ENCODE measurements at regions not wholly inside any gene's neighbourhood (a gene's known extent, or its start where the extent isn't known, plus 50 kb on each side); places are given as distances from the start of the nearest gene placed in this dataset.

DNA sequence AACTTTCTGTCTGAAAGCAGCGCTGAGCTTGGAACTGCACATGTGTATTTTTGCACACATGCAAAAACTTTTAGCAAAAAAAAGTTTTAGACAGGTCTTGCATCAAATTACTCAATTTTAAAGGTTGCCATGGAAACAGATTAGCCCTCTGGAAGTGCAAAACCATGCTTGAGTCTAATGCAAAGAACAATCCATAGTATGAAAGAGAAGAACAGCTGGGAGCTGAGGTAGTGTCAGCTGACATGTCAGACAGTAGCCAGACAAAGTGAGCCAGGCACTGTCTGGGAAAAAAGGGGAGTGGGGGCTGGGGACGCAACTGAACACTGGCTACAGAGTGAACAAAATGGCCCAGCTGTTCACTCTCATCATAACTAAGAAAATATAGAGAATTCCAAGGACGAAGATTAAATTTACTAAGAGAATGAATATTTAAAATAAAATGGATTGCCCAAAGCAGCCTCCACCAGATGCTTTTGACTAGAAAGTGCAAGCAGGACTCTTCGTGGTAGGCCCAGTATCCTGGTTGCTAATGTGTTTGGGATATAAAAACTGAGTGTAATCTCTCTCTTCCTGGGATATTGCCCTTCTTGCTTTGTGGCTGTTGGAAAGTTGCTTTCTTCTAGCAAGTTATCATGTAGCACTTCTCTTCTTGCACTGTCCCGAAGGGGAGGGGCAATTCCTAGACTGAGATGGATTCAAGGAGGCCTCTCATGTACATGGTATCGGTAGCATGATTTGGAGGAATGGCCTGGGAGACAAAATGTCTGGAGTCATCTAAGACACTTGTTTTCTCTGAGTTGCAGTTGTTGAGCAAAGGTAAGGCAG lies 434.1 kb upstream of the FAT3 start:
- H3K4me3 ChIP-seq: no peak overlapping the region
- no peaks in the 10 kb centered on the region for H3K27me3 ChIP-seq
- H3K4me1 ChIP-seq: peaks cover 0 to 11% (median 10%) of the 10 kb centered on the region in 4 donors
- H3K27ac ChIP-seq (replicated peaks in 1 of 4): no peak overlapping the region
- no peaks in the 10 kb centered on the region for H3K9me3 ChIP-seq
- TF ChIP-seq POLR2AphosphoS5 (IDR thresholded peaks at IDR 0.05): no peak
- no peak for TF ChIP-seq EP300 (IDR thresholded peaks at IDR 0.05)
- TF ChIP-seq, protein P1, sequence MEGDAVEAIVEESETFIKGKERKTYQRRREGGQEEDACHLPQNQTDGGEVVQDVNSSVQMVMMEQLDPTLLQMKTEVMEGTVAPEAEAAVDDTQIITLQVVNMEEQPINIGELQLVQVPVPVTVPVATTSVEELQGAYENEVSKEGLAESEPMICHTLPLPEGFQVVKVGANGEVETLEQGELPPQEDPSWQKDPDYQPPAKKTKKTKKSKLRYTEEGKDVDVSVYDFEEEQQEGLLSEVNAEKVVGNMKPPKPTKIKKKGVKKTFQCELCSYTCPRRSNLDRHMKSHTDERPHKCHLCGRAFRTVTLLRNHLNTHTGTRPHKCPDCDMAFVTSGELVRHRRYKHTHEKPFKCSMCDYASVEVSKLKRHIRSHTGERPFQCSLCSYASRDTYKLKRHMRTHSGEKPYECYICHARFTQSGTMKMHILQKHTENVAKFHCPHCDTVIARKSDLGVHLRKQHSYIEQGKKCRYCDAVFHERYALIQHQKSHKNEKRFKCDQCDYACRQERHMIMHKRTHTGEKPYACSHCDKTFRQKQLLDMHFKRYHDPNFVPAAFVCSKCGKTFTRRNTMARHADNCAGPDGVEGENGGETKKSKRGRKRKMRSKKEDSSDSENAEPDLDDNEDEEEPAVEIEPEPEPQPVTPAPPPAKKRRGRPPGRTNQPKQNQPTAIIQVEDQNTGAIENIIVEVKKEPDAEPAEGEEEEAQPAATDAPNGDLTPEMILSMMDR (IDR thresholded peaks at IDR 0.05): no peak
- no peak for TF ChIP-seq POLR2A (IDR thresholded peaks at IDR 0.05; ENCODE audit: low read depth)
- DNase-seq (ENCODE audit: extremely low spot score): no peak
- 72% methylated on average over 6 of the region's 6 CpGs for whole genome bisulfite sequencing
- no peaks in the 10 kb centered on the region for H3K36me3 ChIP-seq
- intact Hi-C loops (cut with DNase I): no loop called here

DNA sequence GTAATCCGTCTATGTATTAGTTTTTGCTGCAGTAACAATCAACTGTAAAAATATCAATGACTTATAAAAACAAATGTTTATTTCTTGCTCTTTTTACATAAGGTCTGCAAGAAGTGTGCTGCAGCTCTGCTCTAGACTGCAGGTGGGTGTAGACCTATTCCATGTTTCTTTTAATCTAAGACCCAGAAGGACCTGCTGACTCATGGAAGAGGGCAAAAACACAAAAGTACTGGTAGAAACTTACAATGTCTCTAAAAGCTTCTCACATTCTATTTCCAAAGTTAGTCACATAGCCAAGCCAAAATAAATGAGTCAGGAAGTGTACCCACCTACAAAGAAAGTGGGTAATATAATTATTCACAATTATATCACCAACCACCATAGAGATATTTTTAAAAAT lies 435.9 kb upstream of the FAT3 start:
- Histone ChIP-seq H3K36me3 (no peaks in the 10 kb centered on the region), H3K27me3 (no peaks in the 10 kb centered on the region), H3K4me3 (no peak overlapping the region), H3K9me3 (no peaks in the 10 kb centered on the region), H3K27ac (replicated peaks in 1 of 4) (no peak overlapping the region), H3K4me1 (no peaks in the 10 kb centered on the region)
- no peak for DNase-seq (ENCODE audit: extremely low spot score)
- 91% methylated on average over 1 of the region's 1 CpG for WGBS
- intact Hi-C loops (cut with DNase I): no loop called here
- TF ChIP-seq POLR2A (IDR thresholded peaks at IDR 0.05; ENCODE audit: low read depth) (no peak), EP300 (IDR thresholded peaks at IDR 0.05) (no peak), POLR2AphosphoS5 (IDR thresholded peaks at IDR 0.05) (no peak)
- TF ChIP-seq, protein P1 (IDR thresholded peaks at IDR 0.05): no peak

DNA sequence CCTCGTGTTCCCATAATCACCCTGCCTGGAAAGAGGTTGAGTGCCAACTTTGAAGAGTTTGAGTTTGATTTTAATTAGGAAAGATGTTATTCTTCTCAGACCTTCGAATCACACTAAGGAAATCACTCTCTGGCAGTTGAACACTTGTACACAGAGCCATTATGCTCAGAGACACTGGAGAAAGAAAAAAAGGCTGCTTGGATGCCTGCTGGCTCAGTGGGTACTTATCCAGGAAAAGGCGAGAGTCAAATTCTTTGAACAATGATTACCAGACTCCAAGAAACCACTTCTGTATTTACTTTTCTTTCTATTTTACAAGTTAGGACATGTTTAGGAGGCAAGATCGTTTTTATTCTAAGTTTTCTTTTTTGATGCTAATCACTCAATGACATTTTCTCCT lies 438.5 kb upstream of the FAT3 start:
- intact Hi-C loops (cut with DNase I): no loop called here
- H3K36me3 ChIP-seq: no peaks in the 10 kb centered on the region
- no peaks in the 10 kb centered on the region for H3K9me3 ChIP-seq
- H3K27ac ChIP-seq (replicated peaks in 1 of 4): no peak overlapping the region
- H3K4me3 ChIP-seq: no peak overlapping the region
- WGBS: 68% methylated on average over 4 of the region's 4 CpGs
- H3K4me1 ChIP-seq: no peaks in the 10 kb centered on the region
- no peaks in the 10 kb centered on the region for H3K27me3 ChIP-seq
- TF ChIP-seq, protein P1 (IDR thresholded peaks at IDR 0.05): no peak
- no peak for TF ChIP-seq POLR2A (IDR thresholded peaks at IDR 0.05; ENCODE audit: low read depth)
- TF ChIP-seq EP300 (IDR thresholded peaks at IDR 0.05): no peak
- no peak for TF ChIP-seq POLR2AphosphoS5 (IDR thresholded peaks at IDR 0.05)
- no peak for DNase-seq (ENCODE audit: extremely low spot score)

DNA sequence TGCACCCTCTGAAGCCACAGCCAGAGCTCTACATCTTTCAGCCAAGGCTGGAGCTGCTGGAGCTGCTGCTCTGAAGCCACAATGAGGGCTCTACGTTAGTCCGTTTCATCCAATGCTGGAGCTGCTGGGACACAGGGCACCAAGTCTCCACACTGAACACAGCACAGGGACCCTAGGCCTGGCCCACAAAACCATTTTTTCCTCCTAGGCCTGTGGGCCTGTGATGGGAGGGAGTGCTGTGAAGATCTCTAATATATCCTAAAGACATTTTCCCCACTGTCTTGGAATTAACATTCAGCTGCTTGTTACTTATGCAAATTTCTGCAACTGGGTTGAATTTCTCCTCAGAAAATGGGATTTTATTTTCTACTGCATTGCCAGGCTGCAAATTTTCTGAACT lies 441.4 kb upstream of the FAT3 start:
- TF ChIP-seq EP300 (IDR thresholded peaks at IDR 0.05) (no peak), POLR2A (IDR thresholded peaks at IDR 0.05; ENCODE audit: low read depth) (no peak), POLR2AphosphoS5 (IDR thresholded peaks at IDR 0.05) (no peak)
- TF ChIP-seq, protein P1 (IDR thresholded peaks at IDR 0.05): no peak
- DNase-seq (ENCODE audit: extremely low spot score): no peak
- H3K27ac ChIP-seq (replicated peaks in 1 of 4): no peak overlapping the region
- H3K4me1 ChIP-seq: no peaks in the 10 kb centered on the region
- no peak overlapping the region for H3K4me3 ChIP-seq
- no peaks in the 10 kb centered on the region for H3K27me3 ChIP-seq
- H3K9me3 ChIP-seq: no peaks in the 10 kb centered on the region
- intact Hi-C loops (cut with DNase I): no loop called here
- 94% methylated on average over 2 of the region's 2 CpGs for WGBS
- no peaks in the 10 kb centered on the region for H3K36me3 ChIP-seq

DNA sequence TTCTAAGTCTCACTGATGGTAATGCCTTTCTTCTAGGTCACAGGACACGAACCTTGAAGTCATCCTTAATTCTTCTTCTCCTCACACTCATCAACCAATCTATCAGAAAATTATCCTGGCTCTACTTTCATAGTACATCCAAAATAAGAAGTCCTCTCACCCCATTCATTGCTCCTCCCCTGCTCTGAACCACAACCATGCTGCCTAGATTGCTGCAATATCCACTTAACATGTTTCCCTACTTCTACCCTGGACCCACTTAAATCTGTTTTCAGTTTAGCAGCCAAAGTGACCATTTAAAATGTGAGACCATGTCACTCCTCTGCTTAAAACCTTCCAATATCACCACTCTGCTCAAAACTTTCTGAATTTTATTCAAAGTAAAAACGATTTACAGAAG lies 445.9 kb upstream of the FAT3 start:
- DNase-seq (ENCODE audit: extremely low spot score): no peak
- Histone ChIP-seq H3K9me3 (no peaks in the 10 kb centered on the region), H3K4me1 (no peaks in the 10 kb centered on the region), H3K36me3 (no peaks in the 10 kb centered on the region), H3K27me3 (no peaks in the 10 kb centered on the region), H3K27ac (replicated peaks in 1 of 4) (no peak overlapping the region), H3K4me3 (no peak overlapping the region)
- TF ChIP-seq, protein P1 (IDR thresholded peaks at IDR 0.05): no peak
- TF ChIP-seq POLR2A (IDR thresholded peaks at IDR 0.05; ENCODE audit: low read depth) (no peak), POLR2AphosphoS5 (IDR thresholded peaks at IDR 0.05) (no peak), EP300 (IDR thresholded peaks at IDR 0.05) (no peak)
- WGBS: 84% methylated on average over 2 of the region's 2 CpGs
- intact Hi-C loops (cut with DNase I): no loop called here
